ENCODE measurements at regions not wholly inside any gene's neighbourhood (a gene's known extent, or its start where the extent isn't known, plus 50 kb on each side); places are given as distances from the start of the nearest gene placed in this dataset.

DNA sequence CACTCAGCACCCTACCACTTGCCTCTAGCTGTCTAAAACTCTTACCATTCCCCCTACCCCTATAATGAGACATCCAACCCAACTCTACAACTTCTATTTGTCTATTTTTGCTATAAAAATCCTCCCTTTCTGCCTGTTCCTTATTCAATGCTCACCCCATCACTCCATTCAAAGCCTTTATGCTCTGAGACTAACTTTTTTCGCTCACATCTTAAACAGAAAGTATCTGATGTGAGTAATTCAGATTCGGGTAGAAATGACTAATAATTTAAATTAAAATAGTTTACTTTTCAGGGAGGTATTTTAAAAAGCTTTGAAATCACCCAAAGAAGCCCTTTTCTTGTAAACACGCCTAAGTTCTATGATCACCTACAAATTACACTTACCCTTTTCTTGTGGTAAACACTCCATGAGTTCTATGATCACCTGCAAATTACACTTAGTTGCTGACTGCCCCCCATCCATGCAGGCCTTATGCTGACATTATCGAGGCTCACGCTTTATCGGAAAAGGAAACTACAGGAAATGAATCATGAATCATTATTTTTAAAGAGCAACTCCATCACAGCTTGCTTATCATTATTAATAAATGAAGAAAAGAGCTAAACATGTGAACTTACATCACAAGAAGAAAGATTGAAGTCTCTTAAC is 168.7 kb upstream of the PPP1R2C start:
- DNase-seq = no peak

DNA sequence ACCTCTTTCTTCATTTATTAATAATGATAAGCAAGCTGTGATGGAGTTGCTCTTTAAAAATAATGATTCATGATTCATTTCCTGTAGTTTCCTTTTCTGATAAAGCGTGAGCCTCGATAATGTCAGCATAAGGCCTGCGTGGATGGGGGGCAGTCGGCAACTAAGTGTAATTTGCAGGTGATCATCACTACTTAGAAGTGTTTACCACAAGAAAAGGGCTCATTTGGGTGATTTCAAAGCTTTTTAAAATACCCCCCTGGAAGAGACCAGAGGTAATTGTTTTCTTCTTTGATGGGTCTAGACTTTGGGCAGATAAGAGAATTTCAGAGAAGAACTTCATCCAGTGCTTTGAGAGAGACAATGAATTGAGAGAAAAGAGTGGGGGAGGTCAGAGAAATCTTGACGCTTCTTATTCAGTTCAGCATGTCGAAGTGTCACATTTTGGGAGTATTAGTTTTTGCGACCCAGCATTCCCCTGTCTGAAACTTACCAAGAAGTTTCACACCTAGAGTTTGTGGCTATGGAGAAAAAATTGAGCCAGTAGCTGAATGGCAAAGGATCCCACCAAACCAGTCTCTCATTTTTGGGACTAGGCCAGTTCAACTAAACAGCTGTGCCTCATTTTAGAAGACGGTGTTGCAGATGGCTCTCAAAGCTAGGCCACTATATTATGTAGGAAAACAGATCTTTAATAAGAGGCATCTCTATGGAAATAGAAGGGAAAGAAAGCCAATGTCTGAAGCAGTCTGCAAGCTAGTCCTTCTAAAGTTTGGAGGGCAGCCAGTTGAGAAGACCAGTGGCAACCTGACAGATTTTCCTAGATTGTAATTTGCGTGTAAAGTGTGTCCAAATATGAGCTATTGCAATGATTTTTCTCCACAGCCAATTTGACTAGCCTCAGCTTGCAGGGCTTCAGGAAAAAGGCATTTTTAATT is 171.0 kb upstream of the PPP1R2C start:
- no peak for DNase-seq

DNA sequence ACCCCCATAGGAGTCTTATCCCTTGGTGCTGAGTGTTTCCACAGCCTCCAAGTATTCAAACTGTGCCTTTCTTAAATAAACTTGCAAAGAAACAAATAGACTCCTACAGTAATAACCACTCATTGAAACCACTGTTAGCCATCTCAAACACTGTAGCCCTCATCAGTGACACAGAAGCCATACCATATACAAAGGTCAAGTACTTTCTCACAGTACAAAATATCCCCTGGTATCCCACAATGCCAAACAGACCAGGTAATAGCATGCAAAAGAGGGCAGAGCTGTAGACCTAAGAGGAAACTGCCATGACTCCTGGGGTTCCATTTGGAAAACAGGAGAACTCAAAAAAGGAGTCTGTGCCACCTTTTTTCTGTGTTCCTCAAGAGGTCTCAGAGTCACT is 173.8 kb upstream of the PPP1R2C start:
- DNase-seq = no peak

DNA sequence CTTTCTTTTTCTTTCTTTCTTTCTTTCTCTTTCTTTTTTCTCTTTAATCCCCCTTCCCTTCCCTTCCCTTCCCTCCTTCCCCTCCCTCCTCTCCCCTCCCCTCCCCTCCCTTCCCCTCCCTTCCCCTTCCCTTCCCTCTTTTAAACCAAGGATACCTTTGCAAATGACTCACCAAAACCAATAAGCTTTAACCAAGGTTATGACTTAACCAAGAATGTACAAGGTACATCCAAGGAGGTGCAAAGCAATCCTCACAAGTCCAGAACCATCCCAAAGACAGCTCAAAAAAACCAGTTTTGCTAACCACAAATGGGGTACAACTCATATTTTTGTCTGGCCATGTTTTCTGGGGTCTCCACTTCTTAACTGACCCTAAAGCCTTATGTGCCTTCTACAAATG is 174.7 kb upstream of the PPP1R2C start:
- DNase-seq = no peak

DNA sequence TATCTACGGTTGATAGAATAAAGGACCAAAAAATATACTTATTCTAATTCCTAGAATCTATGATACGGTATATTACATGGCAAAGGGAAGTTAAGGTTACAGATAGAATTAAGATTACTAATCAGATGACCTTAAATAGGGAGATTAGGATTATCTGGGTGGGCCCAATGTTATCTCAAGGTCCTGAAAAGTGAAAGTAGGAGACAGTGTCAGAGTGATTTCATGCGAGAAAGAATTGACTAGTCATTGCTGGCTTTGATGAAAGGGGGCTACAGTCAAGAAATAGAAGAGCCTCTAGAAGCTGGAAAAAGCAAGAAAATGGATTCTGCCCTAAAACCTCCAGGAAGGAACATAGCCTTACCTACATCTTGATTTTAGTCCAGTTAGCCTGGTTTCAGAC is 176.9 kb upstream of the PPP1R2C start:
- DNase-seq = no peak

DNA sequence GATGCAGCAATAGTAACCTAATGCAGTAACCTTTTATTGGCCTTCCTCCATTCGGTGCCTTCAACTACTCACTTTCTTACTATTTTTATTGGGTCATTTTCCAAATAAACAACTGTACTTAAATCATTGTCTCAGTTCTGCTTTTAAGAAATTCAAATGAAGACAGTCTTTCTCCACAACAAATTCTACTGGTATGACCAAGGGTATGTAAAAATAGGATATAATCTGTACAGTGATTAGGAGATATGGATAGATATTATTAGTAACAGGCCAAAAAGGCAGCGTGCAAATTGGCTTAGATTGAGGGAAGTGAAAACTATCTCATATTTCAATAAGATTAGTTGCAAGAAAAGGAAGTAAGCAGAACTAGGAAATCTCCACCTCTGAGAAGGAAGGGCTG is 177.4 kb upstream of the PPP1R2C start:
- no peak for DNase-seq

DNA sequence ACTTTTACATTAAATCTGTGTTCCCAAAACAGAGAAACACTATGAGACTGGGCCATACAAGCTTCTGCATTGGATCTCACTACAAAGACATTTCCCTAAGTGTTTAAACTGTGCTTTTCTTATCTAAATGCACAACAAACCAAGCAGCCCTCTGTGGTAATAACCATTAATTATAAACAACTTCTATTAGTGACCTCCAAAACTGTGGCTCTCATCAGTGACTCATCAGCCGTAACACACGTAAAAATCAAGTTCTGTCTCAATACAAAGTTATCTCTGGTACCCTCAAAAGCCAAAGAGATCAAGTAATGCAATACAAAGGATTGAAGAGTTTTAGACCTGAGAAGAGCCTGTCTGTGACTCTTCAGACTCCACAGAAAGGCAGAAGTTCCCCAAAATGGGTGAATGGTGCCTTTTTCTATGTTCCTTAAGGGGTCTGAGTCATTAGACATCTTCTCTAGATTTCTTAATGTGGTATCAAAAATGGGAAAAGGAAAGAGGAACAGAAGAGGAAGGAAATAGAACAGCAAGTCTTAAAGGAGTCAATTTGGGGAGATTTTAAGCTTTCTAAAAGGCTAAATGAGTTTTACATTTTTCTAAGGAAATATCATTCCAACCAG is 189.8 kb upstream of the PPP1R2C start:
- no peak for DNase-seq

DNA sequence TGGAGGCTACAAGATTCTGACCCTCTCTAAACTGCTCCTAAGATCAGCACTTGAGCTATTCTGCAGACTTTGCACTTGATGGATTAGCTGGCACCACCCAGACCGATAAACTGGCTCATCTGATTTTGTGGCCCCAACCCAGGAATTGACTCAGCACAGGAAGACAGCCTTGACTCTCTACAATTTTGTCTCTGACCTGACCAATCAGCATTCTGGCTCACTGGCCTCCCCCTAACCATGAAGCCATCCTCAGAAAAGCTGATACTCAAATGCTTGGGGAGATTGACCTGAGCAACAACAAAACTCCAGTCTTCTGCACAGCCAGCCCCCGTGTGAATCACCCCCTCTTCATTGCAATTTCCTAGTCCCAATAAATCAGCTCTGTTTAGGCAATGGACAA is 195.4 kb upstream of the PPP1R2C start:
- DNase-seq = no peak

DNA sequence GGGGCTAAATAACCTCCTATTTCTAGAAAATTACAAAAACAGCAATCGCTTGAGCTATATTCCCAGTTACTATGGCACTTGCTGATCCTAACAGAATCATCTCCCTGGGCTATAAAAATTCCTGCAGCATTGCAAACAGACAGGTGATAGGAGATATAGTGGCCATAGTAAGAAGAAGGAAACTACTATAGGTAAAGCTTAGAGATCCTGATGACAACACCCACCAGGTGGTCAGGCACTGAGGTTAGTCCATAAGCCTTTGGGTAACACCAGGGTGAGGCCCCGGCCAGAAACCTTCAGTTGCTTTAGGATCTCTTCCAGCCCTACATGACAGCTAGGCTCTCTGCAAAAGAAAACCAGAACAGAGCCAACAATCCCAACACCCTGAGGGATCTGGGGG is 197.9 kb upstream of the PPP1R2C start:
- no peak for DNase-seq

DNA sequence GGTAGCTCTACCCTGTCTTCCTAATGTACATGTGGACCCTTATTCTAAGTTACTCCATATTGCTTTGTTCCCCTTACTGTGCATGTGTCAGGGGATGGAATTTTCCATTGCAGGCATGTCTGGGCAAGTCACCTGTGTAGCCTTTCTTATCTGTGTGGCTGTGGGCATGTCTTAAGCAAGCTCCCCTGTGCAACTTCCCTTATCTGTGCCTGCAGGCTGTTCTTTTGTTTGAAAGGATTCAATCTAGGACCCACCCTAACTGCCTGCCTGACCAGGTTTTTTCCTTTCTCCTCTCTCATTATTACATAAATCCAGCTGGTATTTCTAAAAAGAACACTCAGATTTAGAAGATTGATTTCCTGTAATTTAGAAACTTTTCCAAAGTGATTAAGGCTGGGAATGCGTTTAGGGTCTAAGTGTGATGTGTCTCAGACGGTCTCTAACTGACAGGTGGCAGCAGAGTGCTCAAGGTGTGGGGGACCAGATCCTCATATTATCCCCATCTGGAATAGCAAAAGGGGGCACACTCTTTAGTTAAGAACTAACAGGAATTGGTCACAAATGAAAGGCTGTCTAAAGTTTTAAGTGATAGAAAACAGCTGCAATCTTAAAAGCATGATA is 198.9 kb upstream of the PPP1R2C start:
- no peak for DNase-seq

DNA sequence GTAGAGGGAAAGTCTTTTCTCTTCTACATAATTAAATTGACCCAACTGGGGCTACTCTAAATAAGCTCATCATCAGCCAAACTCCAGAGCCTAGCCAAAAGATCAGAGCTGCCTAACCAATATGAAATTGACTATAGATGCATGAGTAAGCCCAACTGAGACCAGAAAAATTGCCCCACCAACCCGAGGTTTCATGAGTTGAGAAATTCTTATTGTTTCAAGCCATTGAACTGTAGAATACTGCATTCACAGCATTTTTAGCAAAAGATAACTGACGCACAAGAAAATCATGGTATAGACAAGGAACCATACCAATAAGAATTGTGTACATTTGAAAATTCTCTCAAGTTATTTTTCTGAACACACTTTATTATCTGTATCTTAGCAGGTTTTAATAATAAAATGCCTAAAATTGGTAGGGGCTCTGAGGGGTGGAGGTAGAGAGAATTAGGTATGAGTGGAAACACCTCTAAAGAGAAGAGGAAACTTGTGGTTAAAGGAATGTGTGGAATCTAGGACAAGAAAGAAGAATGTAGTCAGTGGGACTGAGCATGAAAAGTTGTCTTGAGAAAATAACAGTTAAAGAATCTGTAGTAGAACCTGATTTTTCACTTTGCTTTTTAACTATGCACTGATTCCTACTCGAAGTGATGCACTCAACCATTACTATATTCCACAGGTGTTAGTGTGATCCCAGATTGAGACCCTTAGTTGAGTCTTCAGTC is 200.9 kb upstream of the PPP1R2C start:
- no peak for DNase-seq

DNA sequence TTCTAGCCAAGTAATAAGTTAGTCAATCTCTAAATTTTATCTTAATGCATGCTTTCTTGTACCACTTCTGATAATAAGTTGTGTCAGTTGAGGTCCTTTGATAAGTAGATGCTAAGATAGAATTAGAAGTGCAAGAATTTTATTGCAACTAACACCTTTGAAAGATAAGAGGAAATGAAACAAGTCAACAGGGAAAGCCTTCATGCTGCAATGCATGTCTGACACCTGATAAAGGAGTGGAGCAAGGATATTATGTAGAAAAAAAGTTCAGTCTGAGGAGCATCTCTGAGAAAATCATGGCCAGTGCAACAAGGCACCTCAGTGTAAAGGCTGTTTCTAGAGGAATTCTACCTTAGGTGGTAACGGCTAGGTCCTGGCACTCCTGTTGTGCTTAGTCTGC is 210.7 kb upstream of the PPP1R2C start:
- DNase-seq = no peak

DNA sequence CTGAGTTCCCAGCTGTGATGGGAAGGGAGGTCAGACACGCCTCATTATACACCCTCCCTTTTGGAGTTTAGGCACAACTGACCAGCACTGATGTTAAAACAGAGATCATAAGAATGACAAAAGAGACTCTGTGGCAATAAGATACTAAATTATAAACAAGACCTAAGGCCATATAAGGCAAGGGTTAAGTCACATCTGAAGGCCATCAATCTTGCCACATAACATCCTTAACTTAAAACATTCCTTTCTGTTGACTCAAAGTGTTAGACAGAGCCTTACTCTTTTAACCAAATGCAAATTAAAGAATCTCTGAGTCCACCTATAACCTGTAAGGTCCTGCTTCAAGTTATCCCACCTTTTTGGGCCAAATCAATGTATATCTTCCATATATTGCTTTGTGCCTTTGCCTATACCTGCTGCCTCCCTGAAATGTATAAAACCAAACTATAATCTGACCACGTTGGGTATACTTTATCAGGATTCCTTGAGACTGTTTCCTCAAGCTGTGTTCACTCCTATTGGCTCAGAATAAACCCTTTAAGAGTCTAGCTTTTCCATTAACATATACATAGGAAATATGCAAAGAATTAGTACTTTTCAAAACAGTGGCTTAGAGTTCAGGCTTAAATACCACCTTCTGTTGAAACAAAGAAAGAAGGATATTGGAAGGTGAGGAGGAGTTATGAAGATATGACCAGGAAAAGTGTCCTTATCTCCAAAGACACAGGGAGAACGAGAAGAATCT is 214.4 kb upstream of the PPP1R2C start:
- DNase-seq = no peak

DNA sequence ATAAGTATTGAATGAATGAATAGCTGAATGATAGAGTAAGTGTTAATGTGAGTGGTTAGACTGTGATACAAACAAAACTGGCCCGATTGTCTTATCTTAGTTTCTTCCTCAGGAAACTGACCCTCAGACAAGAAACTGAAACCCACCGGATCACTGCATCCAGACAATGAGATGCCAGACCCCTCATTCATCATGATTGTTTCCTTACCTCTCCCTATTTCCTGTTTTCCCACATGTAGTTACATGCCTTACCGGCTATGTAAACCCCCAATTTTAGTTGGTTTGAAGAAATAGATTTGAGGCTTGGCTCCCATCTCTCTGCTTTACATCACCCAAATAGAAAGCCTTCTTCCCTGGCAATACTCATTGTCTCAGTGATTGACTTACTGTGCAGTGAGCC is 218.9 kb upstream of the PPP1R2C start:
- no peak for DNase-seq

DNA sequence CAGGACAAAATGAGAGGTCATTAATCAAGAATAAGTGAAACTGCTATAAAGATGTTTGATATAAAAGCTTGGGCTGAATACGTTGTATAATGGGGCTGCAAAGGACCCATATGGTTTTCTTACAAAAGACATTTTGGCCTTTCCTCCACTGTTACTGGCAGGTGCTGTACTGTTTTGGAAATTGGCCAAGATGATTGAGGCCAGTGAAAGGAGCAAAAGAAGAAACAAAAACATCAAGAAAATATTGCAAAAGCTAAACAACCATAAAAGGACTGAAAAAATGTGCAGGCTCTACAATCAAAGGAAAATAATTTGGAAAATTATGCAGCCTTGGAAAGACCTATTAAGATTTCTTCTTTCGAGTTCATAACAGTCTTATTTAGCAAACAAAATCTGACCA is 222.2 kb upstream of the PPP1R2C start:
- no peak for DNase-seq

DNA sequence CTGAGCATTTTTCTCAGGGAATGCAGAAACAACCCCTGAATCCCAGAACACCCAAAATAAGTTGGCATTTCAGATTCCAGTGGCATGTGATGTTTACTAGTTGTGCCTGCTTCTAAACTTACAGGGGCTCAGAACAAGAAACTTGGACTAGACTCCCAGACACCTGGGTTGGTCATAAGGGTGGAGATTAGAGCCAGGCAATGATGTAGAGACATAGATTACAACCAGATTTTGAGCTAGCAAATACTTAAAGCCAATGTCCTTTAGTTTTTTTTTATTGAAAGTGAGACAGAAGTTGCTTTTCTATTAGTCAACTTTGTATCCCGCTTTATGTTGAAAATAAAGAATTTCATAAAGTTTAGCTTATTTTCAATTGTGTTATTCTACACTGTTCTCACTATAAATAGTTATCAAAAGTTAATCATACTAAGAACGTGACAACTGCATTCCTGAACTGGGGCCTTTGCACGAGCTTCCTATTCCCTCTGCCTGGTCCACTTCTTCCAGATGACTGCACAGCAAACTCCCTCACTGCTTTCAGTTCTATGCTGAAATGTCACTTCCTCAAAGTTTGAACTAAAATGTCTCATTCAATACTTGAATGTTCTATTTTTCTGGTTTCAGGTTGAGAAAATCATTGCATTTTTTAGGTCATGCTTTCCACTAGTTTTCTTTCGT is 224.7 kb upstream of the PPP1R2C start:
- DNase-seq = no peak

DNA sequence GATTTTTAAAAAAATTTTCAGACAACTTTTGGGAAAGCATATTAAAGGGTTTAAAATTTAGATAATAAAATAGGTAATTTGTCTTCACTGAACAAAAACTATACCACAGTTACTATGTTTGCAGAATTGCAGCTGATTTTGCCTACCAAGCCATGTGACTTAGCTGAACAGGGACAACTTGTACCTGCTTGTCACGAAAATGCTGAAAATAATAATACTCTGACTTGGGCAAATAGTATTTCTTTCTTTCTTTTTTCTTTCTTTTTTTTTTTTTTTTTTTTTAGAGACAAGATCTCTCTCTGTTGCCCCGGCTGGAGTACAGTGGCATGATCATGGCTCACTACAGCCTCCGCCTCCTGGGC is 225.2 kb upstream of the PPP1R2C start:
- no peak for DNase-seq

DNA sequence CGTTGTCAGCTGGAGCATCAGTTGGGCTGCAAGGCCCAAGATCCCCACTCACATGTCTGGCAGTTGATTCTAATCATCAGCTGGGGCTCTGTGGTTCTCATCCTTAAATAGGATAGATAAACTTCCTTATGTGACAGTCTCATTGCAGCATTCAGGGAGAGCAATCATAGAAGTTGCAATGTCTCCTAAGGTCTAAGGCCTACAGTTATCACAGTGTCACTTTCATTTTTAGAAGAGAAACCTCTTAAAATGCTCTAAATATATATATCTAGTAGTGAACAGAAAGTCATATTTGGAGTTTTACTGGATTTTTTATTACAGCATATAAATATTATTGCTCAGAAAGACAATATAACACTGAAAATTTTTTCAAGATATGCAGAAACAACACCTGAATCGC is 226.0 kb upstream of the PPP1R2C start:
- no peak for DNase-seq

DNA sequence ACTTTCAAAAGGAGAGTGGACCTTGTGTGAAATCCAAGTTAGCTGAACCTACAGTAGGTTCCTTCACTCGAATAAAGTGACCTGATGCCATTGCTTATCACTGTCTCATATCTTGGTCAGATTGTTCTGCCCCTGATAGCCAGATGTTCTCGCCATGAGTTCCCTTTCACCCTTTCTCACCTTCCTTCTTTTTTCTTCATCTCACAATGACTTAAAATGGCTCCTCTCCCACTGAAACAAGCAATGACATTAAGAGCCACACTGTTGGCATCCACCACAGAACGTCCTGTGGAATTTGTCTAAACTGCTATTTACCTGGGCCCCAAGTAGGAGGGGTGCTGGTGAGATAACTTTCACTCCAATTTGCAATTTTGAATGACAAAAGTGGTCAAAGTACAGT is 227.6 kb upstream of the PPP1R2C start:
- DNase-seq = no peak

DNA sequence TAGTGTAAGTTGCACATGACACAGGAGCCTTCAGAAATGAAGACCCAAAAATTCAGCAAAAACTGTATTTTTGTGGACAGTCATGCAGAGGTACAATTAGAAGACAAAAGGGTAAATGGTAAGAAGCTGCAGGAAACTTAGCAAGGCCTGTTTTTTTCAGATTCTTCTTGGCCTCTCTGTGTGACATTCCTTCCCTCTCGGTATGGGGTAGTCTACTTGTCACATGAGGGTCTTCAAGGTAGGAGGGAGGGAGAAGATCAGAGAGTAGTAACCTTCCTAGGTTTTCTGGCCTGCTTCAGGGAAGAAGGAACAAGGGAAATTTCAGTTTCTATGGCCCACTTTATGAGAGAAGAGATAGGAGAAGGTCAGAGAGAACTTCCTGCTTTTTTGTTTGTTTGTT is 230.4 kb upstream of the PPP1R2C start:
- DNase-seq = no peak

DNA sequence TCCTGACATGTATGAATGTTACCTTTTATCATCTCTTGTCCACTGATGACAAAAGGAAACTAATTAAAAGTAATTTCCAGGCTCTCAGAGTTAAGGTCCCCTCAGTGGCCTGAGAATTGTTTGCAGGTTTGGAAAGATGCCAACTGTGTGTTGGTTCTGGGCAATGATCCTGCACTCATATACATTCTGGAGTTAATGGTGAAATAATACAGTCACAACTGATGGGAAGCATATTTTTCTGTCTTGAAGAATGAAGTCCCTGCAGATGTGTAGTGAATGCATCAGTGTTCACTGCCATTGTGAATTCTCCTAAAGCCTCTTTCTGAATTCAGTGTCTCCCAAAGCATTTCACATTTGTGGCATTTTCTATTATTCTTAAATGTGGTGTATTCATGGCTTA is 238.1 kb upstream of the PPP1R2C start:
- DNase-seq = peak; percentile 56

DNA sequence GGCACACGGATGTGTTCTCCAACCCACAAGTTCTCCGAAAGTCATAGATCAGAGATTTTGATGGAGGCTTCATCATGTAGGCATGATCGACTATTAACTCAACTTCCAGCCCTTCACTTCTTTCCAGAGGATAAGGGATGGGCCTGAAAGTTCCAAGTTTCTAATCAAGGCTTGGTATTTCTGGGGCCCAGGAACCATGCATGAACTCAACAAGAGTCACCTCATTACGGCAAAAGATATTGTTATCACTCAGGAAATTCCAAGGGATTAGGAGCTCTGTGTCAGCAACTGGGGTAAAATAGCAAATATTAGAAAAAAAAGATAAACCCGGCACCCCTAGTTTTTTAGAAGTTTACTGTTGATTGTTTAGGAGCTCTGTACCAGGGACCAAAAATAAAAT is 240.1 kb upstream of the PPP1R2C start:
- DNase-seq = no peak
